GM20431 (cell line): ENCODE measurements at regions not wholly inside any gene's neighbourhood (a gene's known extent, or its start where the extent isn't known, plus 50 kb on each side); places are given as distances from the start of the nearest gene placed in this dataset.
"Not testable (repeated sequence)": the region's sequence is repeated elsewhere in the genome, so short reads cannot be mapped to it uniquely, and the experiment has no call there.

ENCODE experiments used
- in situ Hi-C: fragments of 300-500 bp; cut with MseI, MboI; formaldehyde crosslinking; loops from one replicate; pipeline ENCODE4 v1.15.0; 2020; ENCODE audit warnings: low sequenced_read_pairs; ENCODE audit not compliant: unreplicated experiment

DNA sequence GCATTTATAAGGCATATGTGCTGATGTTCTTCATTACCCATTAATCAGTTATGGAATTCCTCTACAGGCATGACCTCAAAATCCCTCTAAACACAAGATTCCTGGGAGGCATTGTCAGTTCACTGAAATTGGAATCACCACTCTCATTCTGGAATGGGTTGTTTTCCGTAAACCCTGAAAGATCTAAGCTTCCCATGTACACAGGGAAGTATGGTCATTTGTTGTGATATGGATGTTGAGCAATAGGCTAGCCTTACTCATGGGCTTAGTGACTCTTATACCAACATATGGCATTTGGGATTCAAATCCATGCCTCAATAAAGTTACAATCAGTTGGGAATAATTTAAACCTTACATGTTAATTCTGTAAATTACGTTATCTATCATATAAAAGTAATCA, 258.0 kb downstream of the XPNPEP1 start:
- in situ Hi-C loops = no loop called here

DNA sequence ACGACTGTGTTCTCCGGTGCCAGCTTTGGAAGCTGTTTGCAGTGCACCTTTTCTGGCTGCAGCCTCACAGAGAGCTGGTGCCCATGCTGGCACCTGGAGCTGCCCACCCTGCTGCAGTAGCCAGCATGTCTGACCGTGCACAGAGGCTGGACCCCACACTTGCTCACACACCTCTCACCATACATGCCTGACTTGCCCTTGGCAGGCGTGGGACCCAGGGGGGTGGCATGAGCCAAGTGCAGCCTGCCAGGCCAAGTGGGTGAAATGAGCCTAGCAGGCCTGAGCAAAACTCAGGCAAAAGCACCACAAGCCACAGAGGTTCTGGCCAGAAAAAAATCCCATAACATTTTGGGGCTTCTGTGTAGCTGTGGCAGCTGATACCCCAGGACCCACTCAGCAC, 258.8 kb downstream of the XPNPEP1 start:
- in situ Hi-C loops = no loop called here

DNA sequence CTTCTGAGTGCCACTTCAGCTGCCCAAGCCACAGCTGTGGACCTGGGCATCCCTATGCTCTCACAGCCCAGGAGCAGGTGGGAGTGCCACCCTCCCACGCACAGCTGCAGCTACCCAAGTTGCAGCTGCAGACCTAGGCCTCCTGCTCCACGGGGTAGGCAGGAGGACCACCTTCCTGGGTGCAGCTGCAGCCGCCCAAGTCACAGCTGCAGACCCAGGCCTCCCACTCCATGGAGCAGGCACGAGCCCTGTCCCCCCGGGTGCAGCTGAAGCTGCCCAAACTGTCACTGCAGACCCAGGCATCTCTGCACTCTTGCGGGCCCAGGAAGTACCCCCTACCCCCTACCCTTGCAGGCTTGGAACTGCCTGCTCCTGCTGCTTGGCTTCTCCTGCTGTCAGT, 260.2 kb downstream of the XPNPEP1 start:
- in situ Hi-C loops = no loop called here

DNA sequence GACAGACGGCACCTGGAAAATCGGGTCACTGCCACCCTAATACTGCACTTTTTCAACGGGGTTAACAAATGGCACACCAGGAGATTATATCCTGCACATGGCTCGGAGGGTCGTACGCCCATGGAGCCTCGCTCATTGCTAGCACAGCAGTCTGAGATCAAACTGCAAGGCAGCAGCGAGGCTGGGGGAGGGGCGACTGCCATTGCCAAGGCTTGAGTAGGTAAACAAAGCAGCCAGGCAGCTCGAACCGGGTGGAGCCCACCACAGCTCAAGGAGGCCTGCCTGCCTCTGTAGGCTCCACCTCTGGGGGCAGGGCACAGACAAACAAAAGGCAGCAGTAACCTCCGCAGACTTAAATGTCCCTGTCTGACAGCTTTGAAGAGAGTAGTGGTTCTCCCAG, 270.7 kb downstream of the XPNPEP1 start:
- in situ Hi-C loops = not testable (repeated sequence)

DNA sequence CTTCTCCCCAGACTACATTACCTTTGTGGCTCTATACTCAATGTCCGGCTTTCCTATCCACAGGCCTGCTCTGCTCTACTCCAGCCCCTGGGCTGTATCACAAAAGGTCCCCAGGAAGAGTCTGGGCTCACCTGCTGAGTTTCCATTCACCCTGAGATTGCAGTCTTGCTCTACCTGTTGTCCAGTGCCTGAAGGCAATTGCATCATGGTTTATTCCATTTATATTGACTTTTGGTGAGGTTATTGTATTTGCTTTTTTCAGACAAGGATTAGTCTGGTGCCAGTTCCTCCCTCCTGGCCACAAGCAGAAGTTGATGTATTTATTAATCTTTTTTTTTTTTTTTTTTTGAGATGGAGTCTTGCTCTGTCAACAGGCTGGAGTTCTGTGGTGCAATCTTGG, 273.1 kb downstream of the XPNPEP1 start:
- in situ Hi-C loops = no loop called here

DNA sequence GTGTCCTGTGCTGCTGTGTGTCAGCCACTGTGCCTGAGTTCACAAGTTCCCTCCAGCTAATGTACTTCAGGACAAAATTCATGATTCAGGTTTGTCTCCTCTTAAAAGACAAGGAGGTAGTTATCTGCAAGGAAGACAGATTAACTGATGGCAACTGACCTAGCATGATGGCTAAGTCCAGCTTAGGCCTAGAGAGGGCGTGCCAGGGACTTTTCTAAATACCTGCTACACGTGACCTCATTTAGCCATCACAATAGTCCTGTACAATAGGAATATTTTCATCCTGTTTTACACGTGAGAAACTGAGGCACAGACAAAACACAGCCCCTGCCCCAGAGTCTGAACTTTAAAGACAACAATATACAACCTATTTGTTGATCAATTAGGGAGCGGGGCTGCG, 275.7 kb downstream of the XPNPEP1 start:
- in situ Hi-C loops = no loop called here

DNA sequence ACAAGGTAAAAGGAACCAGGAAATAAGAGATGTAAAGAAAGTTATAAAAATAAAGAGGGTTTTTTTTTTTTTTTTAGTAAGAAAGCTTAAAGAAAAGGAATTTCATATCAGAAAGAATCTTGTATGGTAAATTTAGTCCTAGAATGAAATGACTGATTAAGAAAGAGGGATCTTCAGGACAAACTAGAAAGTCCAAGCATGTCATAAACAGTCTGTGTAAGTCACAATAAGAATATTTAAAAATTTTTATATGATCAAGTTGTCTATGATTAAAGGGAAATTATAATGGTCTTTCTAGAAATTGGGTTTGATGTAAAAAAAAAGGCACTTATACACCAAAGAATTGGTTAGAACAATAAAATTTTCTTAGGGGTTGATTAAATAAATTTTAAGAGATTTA, 289.5 kb downstream of the XPNPEP1 start:
- in situ Hi-C loops = no loop called here

DNA sequence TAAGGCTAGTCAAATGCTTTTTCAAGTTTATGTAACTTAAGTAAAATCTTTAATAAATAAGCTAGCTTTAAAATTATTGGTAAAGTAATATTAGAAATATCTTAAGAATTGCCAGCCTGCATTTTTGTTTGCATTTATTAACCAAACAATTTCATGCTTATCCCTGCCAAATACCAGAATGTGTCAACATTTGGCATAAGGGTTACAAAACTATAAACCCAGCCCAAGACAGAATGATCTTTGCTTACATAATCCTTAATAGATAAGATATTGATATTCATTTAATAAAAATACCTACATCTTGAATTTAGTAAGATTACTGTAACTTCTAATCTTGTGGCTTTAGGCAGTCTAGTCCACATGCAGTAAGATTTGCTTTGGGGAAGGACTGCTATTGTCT, 290.3 kb downstream of the XPNPEP1 start:
- in situ Hi-C loops = not testable (repeated sequence)

DNA sequence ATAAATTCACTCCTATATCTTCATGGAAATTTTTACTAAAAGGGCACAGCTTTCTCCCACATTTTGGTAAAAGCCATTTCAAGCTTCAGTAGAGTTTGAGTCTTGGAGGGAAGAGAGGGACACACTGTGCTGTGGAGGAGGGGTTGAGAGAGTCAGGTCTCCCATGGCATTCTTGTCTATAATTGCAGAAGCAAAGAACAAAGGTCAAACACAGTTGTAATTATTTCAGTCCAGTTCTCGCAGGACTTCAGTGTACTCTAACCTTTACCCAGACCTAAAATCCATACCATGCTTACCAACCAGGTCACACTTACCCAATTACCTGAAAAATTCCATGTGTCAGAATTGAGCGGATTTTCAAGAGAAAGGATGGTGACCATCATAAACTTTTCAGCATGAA, 298.4 kb downstream of the XPNPEP1 start:
- in situ Hi-C loops = no loop called here

DNA sequence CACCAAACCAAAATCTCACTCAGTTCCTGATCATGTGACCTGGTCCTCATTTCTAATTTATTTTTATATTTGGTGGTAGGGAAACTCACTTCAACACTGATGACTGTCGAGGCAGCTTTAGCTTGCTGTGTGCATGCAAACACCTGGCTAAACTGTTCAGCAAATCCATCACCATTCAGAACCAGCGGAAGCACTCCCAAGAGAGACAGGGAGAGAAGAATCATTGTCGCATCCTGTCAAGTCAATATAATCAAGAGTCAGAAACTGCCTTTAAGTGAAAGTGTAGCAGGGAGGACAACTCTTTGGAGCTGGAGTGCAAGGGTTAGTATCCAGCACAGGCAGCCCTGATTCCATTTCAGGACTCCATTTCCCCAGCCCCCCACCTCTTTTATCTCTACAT, 300.7 kb downstream of the XPNPEP1 start:
- in situ Hi-C loops = no loop called here

DNA sequence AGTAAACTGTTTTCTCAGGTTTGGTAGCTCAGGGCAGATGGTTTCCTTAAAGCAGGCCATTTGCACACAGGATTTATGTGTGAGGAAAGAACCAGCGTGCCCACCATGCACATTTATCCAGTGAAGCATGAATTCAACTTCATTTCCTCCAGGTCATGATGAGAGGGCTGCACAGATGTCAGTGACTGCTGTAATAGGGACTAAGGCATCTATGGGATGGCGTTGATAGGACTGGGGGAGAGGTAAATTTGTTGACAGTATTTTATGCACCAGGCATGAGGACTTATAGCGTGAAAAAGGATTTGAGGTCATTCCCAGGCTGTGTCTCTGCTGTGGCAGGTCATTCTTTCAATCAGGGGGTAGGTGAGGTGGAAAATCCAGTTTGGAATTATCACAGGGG, 302.9 kb downstream of the XPNPEP1 start:
- in situ Hi-C loops = no loop called here

DNA sequence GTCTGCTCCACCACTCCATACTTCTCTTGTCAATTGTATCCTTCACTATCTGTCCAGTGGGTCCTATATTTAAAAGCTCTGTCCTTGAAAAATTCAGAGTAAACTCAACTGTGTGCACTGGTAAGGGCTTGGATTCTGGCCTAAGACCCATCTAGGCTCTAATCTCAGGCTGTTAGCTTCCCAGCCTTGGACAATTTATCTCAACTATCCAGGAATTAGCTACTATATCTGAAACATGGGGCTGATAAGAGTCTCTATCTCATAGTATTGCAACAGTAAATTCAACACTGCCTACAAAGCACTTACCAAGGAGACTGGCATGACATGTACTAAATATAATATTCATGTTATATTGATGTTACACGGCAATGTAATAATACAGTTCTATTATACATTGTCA, 303.4 kb downstream of the XPNPEP1 start:
- in situ Hi-C loops = no loop called here

DNA sequence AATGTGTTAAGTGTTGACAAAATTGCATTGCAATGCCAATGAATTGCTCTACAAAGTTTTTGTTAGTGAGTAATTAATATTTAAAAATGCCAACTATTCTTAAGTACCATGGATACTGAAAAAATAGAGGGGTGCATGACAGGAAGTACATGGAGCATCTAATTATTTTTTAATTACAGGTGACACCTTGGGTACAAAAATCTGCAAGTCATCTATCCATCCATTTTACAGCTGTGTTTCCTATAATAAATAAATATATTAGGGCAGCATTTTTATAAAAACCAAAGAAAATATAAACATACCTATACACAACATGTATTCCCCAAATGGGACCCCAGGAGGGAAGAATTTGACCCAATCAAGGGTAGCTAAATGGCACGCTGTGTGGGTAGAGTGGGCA, 304.6 kb downstream of the XPNPEP1 start:
- in situ Hi-C loops = no loop called here

DNA sequence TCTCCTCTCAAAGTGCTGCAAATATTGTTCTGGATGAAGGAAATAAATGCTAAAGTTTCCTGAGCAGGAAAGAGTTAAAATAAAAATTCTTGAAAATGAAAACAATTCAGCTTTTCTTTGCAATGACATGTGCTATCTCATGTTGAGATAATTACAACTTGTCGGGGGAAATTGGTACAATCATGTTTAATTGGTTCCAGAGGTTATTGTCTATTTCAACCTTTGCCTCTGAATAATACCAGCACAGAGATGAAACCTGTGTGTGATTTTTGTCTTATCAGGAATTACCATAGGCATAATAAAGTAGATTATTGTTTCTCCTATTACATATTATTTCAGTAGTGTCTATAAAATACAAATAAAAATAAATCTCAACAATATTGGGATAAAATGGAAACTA, 305.0 kb downstream of the XPNPEP1 start:
- in situ Hi-C loops = no loop called here

DNA sequence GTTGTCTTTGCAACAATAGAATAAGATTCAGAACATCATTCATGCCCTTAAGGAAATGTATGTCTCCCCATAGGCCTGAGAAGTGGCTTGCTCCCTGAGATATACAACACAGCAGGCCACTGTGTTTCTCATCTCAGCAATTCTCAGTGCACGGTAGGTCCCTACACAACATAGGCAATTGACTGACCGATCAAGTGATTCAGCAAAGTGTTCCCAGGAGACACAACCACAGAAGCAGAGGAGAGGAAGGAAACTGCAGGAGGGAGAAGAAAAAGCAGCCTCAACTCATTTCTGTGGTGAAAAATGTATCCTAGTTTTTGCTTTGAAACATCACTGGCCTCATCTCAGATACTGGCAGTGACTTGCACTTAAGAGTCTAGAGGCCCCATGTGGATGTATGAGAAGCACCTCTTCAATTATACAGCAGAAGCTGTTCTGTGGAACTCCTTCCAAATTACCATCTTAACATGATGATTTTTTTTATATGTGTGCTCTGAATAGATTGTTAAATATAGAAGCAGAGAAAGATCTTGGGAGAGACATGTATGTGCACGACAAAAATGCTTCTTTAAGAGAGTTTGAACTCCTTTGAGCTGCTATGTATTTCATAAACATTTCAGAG, 306.8 kb downstream of the XPNPEP1 start:
- in situ Hi-C loops = no loop called here

DNA sequence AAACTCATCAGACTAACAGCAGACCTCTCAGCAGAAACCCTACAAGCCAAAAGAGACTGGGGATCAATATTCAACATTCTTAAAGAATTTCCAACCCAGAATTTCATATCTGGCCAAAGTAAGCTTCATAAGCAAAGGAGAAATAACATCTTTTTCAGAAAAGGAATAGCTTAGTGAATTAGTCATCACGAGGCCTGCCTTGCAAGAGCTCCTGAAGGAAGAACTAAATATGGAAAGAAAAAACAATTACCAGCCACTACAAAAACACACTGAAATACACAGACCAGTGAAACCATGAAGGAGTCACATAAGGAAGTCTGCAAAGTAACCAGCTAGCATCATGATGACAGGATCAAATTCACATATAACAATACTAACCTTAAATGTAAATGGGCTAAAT, 328.0 kb downstream of the XPNPEP1 start:
- in situ Hi-C loops = not testable (repeated sequence)

DNA sequence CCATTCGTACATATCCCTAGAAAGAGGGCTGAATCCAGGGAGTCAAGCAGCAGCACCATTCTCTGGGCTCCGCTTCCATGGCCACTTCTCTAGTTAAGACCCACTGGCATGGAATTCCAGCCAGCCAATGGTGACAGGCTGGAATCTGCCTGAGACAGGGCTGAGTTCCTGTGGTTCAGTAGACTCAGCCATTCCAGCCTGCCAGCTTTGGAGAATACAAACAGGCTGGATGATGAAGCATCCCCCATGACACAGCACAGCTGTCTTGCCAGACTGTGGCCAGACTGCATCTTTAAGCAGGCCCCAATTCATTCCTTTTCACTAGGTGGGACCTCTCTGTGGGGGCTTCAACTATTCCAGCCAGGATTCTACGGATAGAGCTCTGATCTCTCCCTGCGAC, 329.6 kb downstream of the XPNPEP1 start:
- in situ Hi-C loops = no loop called here

DNA sequence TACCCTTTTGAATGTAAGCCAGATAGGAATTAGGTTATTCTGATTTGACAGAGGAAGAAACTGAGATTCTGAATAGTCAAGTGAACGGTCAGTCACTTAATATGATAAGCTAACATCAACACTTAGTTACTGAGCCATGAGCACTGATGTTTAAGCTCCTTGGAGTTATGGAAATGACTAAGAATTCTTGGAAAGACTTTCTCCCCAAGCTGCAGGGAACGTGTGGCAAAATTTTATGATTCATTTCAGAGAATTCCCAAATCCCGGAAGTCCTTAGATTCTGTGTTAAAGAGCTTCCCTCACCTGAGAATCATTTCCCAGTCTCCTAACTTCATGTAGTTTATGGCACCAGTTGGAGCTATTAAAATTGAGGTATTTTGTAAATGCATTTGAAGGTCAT, 330.9 kb downstream of the XPNPEP1 start:
- in situ Hi-C loops = no loop called here

DNA sequence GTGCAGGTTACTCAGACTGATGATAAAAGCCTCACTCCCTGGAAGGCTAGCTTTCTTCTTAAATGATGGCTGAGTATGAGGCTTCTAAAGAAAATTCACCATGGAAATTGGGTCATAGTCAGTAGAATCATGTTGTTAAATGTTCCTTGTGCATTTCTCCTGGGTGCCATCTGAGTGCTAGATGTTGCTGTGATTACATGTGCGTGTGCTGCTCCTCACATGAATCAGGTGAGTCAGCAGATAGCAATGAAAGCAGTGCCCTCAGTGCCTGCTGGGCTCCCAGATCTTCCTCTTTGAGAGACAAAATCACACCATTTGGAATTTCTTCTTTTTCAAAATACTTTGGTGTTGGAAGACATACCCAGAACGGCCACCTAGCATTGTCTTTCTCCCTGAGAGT, 331.7 kb downstream of the XPNPEP1 start:
- in situ Hi-C loops = no loop called here

DNA sequence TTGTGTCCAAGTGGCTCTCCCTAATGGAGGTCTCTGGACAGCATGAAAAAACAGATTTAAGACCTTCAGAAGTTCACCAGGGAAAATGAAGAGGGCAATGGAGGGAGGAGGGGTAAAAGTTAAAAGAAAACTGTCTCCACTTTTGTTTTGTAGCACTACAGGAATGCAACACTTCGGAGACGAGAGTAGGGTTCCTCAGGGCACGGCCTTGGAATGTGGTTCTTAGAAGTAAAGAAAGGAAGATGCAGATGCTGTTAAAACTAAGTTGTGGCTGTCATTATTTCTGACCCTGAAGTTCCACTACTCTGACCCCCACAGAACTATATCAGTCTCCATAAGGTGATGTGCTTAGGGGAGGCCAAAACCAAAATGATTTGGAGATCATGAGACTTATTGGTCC, 335.1 kb downstream of the XPNPEP1 start:
- in situ Hi-C loops = no loop called here

DNA sequence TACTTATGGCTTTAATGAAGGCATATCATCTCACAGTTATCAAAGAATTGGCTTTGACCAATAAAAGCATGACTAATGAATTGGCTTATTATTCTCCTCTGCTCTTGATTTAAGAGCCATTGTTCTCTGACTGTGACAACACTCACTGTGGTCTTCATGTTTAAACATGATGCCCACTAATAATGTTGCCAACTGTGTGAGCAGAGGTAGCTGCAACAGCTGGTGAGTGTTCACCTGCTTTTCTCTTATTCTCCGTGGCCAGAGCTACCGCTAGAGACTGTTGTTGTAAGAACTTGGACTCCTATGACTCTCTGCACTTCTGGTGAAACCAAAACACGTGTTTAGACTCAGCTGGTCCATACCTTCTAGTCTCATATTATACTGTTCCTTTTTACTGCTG, 335.9 kb downstream of the XPNPEP1 start:
- in situ Hi-C loops = no loop called here

DNA sequence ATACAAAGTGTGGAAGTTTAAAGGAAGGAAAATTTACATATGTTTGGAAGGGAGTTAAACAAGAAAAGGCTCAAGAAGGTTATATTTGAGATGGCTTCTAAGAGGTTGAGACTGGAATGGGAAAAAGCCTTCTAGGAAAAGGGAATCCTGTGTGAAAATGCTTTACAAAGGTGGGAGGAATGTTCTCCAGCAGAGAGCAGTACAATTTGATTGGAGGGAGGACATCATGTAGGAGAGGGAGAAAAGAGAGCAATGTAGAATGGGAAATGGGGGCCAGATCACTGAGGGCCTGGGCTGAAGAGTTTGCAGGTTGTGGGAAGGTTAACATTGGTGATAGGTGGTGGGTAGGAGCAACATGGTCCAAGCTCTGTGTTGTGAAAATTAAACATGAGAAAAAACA, 366.9 kb downstream of the XPNPEP1 start:
- in situ Hi-C loops = no loop called here
